Activated CD4-positive, alpha-beta T cell treated with anti-CD3 and anti-CD28 coated beads for 36 hours (primary cell): ENCODE measurements at regions not wholly inside any gene's neighbourhood (a gene's known extent, or its start where the extent isn't known, plus 50 kb on each side); places are given as distances from the start of the nearest gene placed in this dataset.

ENCODE experiments used
- ATAC-seq: fragments of 200-7000 bp; cut with Tn5 transposase; one replicate; pipeline ENCODE4 v1.10.0; 2021; ENCODE audit warnings: mild to moderate bottlenecking, moderate library complexity
- CTCF ChIA-PET: fragments of 350-600 bp; sonication (Branson Sonifier 250); formaldehyde crosslinking; loops from one replicate; lab custom pipeline; 2021; ENCODE audit warnings: antibody characterized with exemption; lab: Charles Lee
- POLR2A ChIA-PET: fragments of 350-600 bp; sonication (Branson Sonifier 250); formaldehyde crosslinking; loops from one replicate; lab custom pipeline; 2021; ENCODE audit warnings: antibody characterized with exemption, inconsistent platforms; lab: Charles Lee
- DNase-seq: peaks from one replicate; pipeline ENCODE4 v3.0.0-alpha.2; 2020
- H3K27ac Mint-ChIP-seq: one replicate; pipeline ENCODE4 v1.8.0; 2021; ENCODE audit warnings: mixed read lengths
- H3K27me3 Mint-ChIP-seq: one replicate; pipeline ENCODE4 v1.8.0; 2021; ENCODE audit warnings: mixed read lengths
- H3K36me3 Mint-ChIP-seq: one replicate; pipeline ENCODE4 v1.8.0; 2021; ENCODE audit warnings: low read depth, mixed read lengths
- H3K4me1 Mint-ChIP-seq: one replicate; pipeline ENCODE4 v1.8.0; 2021; ENCODE audit warnings: mixed read lengths
- H3K4me3 Mint-ChIP-seq: one replicate; pipeline ENCODE4 v1.8.0; 2021; ENCODE audit warnings: mild to moderate bottlenecking, moderate library complexity, mixed read lengths
- H3K9me3 Mint-ChIP-seq: one replicate; pipeline ENCODE4 v1.8.0; 2021; ENCODE audit warnings: low read depth, mixed read lengths
- intact Hi-C, 2 experiments: fragments of 100-400 bp; cut with DNase I in 1 of 2; cut with micrococcal nuclease in 1 of 2; formaldehyde crosslinking; loops; one replicate each; pipeline versions ENCODE4 v1.14.2 to v1.15.1; 2022 to 2024; cut with DNase I, micrococcal nuclease

DNA sequence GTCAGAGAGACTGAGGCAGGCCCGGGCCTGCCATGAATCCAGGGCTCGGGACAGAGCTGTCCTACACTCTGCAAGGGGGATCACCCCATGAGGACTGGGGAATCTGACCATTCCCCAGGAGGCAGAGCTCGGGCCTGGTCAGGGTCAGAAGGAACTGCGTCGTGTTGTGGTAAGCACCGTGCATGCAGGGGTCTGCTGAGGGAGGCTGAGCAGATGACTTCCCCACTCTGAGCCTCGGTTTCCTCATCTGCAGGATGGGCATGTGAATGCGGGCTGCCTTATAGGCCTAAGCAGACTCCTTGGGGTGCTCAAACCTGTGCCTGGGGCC lies 61.6 kb upstream of the IQSEC1 start:
- ATAC-seq (no peak), DNase-seq (no peak)
- intact Hi-C loops = no loop called here
- H3K4me3 Mint-ChIP-seq = no peak overlapping the region
- no peaks in the 10 kb centered on the region for H3K4me1 Mint-ChIP-seq
- no peaks in the 10 kb centered on the region for H3K36me3 Mint-ChIP-seq
- no peaks in the 10 kb centered on the region for H3K9me3 Mint-ChIP-seq
- H3K27ac Mint-ChIP-seq = no peak overlapping the region
- ChIA-PET CTCF (interaction anchor here (1.2 kb wide), 1 partner anchor 29 kb away, joined by 3 read pairs; no protein-coding TSS in a partner anchor), POLR2A (no interaction called here)
- H3K27me3 Mint-ChIP-seq = peaks cover 3% of the 10 kb centered on the region

DNA sequence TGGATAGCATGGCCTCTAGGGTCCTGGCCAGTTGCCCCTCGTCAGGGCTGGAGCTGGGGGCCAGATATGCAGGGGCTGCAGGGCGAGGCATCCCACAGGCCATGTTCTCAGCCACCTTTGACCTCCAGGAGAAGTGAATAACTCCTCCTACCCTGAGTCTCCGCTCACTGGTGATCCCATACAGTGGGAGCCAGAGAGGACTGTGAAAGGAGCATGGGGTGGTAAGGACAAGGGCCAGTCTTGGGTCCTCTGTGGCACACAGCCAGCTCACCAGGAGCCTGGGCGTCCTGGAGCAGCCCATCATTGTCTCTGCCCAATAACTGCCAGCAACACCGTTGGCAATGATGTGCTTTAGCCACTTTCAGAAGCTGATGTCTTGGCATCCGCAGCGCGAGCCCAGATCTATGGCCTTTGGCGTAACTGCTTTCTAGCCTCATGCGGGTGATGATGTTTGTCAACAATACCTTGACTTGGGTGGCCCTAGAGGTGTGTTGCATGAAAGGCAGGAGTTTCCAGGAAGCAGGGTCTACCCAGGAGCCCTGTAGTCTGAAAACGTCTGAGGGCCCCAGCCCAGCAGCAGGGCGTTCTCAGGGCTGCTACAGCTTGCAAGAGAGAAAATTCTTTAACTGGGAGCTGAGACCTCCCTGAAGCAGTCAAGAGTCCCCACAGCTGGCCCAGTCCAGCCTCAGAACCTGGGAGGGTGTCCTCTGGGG lies 61.1 kb upstream of the IQSEC1 start:
- ChIA-PET POLR2A (no interaction called here), CTCF (interaction anchor here (0.6 to 1.2 kb wide), 2 partner anchors 28 to 414 kb away, joined by 3 read pairs; no protein-coding TSS in a partner anchor)
- H3K27ac Mint-ChIP-seq = no peak overlapping the region
- H3K27me3 Mint-ChIP-seq = peaks cover 3% of the 10 kb centered on the region
- intact Hi-C loops = no loop called here
- H3K4me1 Mint-ChIP-seq = no peaks in the 10 kb centered on the region
- ATAC-seq (no peak), DNase-seq (no peak)
- H3K36me3 Mint-ChIP-seq = no peaks in the 10 kb centered on the region
- no peak overlapping the region for H3K4me3 Mint-ChIP-seq
- H3K9me3 Mint-ChIP-seq = no peaks in the 10 kb centered on the region

DNA sequence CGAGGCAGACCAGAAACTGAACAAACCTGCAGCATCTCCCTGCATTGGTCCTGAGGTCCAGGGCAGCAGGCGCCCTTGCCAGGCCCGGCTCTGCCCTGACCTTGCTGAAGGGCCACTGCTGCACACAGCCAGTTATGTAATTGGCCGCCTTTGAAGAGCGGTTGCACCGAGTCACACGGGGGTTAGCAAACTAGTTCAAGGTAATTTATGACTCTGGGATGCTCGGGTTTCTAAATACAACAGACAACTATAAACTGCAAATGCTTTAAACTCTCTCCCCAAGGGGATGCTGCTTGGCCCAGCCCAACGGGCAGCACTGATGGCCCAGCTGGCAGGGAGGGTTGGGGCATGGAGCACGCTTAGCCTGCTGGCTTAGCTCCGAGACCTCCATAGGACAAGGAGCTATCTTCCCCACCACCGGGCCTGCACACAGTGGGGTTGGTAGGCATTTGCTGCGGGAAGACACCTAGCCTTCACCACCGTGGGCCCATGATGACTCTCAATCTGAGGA lies 60.3 kb upstream of the IQSEC1 start:
- Mint-ChIP-seq H3K4me1 (no peaks in the 10 kb centered on the region), H3K27ac (no peak overlapping the region), H3K36me3 (no peaks in the 10 kb centered on the region), H3K27me3 (peaks cover 3% of the 10 kb centered on the region), H3K9me3 (no peaks in the 10 kb centered on the region), H3K4me3 (no peak overlapping the region)
- ChIA-PET CTCF (interaction anchor here (1.2 kb wide), 1 partner anchor 28 kb away, joined by 3 read pairs; no protein-coding TSS in a partner anchor), POLR2A (no interaction called here)
- intact Hi-C loops = no loop called here
- DNase-seq = no peak
- ATAC-seq = no peak

DNA sequence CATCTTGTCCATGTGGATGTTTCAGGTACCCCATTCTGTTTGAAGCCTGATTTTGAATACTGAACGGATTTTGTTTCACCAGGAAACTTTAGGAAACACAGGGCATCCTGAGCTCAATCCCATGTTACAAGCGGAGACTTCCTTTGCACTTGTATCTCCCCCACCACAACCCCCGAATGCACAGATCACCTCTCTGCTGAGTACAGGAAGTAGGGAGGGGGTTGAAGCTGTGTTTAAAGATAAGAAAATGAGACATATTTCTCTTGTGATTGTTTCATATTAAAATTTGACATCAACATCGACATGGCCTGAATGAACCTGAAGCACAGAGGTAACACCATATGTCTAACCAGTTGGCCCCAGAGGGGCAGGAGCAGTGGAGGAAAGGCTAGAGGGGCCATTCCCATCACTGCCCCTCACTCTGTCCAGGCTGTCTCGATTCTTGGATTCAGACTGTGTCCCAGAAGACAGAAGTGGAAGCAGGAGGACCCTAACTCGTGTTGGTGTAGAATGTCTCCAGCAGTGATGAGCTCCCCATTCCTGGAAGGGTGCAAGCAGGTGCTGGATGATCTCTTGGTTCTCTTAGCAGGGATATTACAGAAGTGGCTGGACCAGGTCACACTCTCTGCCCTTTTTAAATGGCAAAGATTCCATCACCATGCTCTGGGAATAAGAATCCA lies 59.6 kb upstream of the IQSEC1 start:
- Mint-ChIP-seq H3K27ac (no peak overlapping the region), H3K27me3 (peaks cover 3% of the 10 kb centered on the region), H3K4me1 (no peaks in the 10 kb centered on the region), H3K36me3 (no peaks in the 10 kb centered on the region), H3K4me3 (no peak overlapping the region), H3K9me3 (no peaks in the 10 kb centered on the region)
- CTCF ChIA-PET = interaction anchor here (0.5 to 0.9 kb wide), 2 partner anchors 33 to 327 kb away, joined by 3 to 4 read pairs; no protein-coding TSS in a partner anchor
- DNase-seq = no peak
- ATAC-seq = no peak
- POLR2A ChIA-PET = no interaction called here
- intact Hi-C loops = no loop called here

DNA sequence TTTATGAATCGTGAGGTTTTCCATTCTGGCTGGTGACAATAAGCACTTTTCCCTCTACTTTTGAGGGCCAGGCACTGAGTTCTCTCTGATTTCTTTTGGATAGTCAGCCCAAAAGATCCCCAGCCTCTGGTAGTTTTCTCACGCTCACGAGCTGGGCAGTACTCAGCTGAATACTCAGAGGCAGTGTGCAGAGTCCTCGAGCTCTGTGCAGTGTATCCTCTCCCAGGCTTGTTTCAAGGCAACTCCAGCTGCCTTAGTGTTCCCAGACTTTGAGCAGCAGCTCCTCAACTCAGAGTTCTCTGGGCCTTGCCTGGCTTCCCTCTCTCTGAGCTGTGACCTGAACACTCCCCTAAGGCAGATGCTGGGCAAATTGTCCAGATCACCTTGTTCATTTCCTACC lies 59.1 kb upstream of the IQSEC1 start:
- DNase-seq (no peak), ATAC-seq (no peak)
- Mint-ChIP-seq H3K27me3 (peaks cover 1% of the 10 kb centered on the region), H3K4me3 (no peak overlapping the region), H3K4me1 (no peaks in the 10 kb centered on the region), H3K27ac (no peak overlapping the region), H3K9me3 (no peaks in the 10 kb centered on the region), H3K36me3 (no peaks in the 10 kb centered on the region)
- intact Hi-C loops = no loop called here
- ChIA-PET POLR2A (no interaction called here), CTCF (interaction anchor here (0.5 to 1.6 kb wide), 6 partner anchors 10 to 401 kb away, joined by 3 to 4 read pairs (median 3); no protein-coding TSS in a partner anchor)

DNA sequence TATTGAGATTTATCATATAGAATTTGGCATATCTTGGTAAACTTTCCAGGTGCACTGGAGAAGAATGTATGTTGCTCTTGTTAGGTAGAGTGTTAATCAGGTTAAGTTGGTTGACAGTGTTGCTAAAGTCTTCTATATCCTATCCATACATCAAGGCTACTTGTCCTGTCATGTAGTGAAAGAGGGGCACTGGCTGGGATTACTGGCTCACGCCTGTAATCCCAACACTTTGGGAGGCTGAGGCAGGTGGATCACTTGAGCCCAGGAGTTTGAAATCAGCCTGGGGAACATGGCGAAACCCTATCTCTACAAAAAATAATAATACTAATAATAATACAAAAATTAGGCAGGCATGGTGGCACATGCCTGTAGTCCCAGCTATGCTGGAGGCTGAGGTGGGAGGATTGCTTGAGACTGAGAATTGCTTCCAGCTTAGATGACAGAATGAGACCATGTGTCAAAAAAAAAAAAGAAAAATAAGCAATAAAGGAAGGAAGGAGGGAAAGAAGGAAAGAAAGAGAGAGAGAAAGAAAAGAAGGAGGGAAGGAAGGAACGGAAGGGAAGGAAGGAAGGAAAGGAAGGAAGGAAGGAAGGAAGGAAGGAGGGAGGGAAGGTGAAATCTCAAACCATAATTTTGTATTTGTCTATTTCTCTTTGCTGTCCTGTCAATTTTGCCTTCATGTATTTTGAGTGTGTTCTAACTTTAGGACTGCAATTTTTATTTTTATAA lies 57.4 kb upstream of the IQSEC1 start:
- Mint-ChIP-seq H3K4me1 (no peaks in the 10 kb centered on the region), H3K27ac (no peak overlapping the region), H3K27me3 (no peaks in the 10 kb centered on the region), H3K36me3 (no peaks in the 10 kb centered on the region), H3K9me3 (no peaks in the 10 kb centered on the region), H3K4me3 (no peak overlapping the region)
- no peak for ATAC-seq
- ChIA-PET POLR2A (no interaction called here), CTCF (interaction anchor here (1.1 to 1.6 kb wide), 2 partner anchors 31 to 65 kb away, joined by 3 read pairs; no protein-coding TSS in a partner anchor)
- intact Hi-C loops = no loop called here
- DNase-seq = no peak

DNA sequence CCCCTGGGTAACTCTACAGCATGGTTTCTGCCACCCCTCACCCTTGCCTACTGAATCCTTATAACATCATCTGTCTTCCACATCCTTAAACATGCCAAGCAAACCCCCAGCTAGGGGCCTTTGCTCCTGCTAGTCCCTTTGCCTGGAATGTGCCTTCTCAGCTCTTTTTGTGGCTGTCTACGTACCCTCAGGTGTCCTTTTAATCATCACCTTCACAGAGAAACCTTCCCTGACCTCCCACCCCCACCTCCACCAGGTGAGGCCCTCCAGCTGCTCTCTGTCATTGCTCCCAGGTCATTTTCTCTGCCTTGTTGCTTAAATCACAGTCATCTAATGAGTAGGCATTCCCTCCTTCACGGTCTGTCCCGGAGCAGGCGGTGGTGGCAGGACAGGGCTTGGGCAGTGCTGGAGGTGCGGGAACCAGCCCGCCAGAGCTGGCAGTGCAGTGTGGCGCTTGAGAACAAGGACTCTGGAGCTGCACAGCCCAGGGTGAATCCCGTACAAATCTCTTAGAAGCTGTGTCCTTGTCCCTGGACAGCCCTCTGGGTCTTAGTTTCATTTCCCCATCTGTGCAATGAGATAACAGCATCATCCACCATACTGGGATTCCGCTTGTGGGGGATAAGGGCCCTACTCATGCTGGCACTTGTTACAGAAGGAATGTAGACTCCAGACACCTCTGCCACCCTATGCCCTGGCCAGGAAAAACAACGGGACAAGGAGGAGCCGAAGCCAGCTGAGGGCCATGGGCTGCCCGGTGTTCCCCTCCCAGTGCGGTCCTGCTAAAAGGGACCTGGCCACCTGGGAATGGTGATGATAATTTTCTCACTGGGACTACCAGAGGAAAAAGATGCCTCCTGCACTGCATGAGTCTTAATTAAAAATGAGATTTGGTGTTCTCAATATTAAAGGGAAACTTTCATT lies 52.1 kb upstream of the IQSEC1 start:
- H3K9me3 Mint-ChIP-seq = no peaks in the 10 kb centered on the region
- H3K27ac Mint-ChIP-seq = no peak overlapping the region
- no peaks in the 10 kb centered on the region for H3K4me1 Mint-ChIP-seq
- H3K4me3 Mint-ChIP-seq = no peak overlapping the region
- H3K27me3 Mint-ChIP-seq = no peaks in the 10 kb centered on the region
- DNase-seq (no peak), ATAC-seq (no peak)
- CTCF ChIA-PET = no interaction called here
- intact Hi-C loops = no loop called here
- POLR2A ChIA-PET = no interaction called here
- no peaks in the 10 kb centered on the region for H3K36me3 Mint-ChIP-seq

DNA sequence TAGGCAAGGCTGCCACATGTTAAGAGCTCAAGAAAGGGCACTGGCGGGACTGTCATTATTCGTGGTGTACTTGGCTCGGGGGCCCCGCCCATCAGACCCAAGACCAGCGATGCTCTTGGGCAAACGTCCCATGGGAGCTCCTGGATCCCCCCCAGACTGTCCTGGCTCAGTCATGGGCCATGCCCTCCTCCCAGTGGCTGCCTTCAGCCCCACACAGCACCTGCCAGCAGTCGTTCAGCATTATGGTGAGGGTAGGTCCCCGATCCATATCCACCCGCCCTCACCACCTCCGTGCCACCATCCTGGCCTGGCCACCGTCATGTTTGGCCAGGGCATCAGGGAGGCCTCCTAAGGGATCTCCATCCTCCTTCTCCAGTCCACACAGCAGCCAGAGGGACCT lies 51.4 kb upstream of the IQSEC1 start:
- CTCF ChIA-PET = interaction anchor here (0.9 kb wide), 1 partner anchor 151 kb away, joined by 3 read pairs; no protein-coding TSS in a partner anchor
- Mint-ChIP-seq H3K4me1 (no peaks in the 10 kb centered on the region), H3K27me3 (no peaks in the 10 kb centered on the region), H3K9me3 (no peaks in the 10 kb centered on the region), H3K4me3 (no peak overlapping the region), H3K27ac (no peak overlapping the region), H3K36me3 (no peaks in the 10 kb centered on the region)
- intact Hi-C loops = no loop called here
- DNase-seq = peak; percentile 0
- POLR2A ChIA-PET = no interaction called here
- no peak for ATAC-seq

DNA sequence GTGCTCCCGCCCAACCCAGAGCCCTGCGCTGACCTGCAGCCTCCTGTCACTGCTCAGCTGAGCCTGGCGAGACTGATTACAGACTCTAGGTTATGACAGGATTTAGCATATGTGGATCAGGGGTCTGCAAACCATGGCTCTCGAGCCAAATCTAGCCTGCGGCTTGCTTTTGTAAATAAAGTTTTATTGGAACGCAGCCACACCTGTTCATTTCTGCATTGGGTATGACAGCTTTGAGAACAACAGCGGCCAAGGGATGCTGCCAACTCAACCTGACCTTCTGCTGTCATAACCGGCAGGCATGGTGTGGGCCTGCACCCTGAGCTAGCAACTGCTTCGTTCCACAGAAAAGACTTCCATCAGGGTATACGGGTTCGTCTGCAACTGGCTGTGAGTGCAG lies 50.5 kb upstream of the IQSEC1 start:
- Mint-ChIP-seq H3K9me3 (no peaks in the 10 kb centered on the region), H3K4me3 (no peak overlapping the region), H3K27ac (no peak overlapping the region), H3K36me3 (no peaks in the 10 kb centered on the region), H3K4me1 (no peaks in the 10 kb centered on the region), H3K27me3 (no peaks in the 10 kb centered on the region)
- ChIA-PET POLR2A (no interaction called here), CTCF (interaction anchor here (0.9 kb wide), 1 partner anchor 152 kb away, joined by 3 read pairs; no protein-coding TSS in a partner anchor)
- peak; percentile 0 for DNase-seq
- no peak for ATAC-seq
- intact Hi-C loops = no loop called here

DNA sequence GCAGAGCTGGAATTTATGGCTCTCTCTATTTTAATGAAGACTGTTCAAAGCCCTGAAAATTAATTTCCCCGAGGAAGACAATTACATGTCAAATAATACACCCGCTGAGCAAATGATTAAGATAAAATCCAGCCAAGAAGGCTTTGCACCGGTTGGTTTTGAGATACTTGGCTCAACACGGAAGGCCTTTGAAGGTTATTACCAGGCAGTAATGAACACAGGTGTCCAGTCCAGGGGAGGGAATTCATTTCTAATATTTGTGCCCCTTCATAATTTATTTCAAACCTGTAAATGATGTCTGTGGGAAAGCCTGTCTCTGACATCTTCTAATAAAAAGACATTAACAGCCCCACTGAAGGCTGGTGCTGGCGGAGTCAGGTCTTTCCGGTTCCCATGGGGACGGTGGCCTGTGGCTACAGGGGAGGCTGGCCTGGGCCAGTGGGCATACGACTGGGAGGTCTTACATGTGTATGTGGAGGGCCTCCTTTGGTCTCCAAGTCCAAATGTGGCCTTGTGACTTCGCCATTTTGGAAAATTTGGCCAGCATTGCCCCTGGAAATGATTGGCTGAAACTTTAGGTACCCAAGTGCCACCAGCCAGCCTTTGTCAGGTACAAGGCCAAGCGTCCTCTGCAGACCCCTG lies 49.9 kb upstream of the IQSEC1 start:
- Mint-ChIP-seq H3K4me1 (no peaks in the 10 kb centered on the region), H3K36me3 (no peaks in the 10 kb centered on the region), H3K9me3 (no peaks in the 10 kb centered on the region), H3K27me3 (no peaks in the 10 kb centered on the region), H3K4me3 (no peak overlapping the region), H3K27ac (no peak overlapping the region)
- DNase-seq (no peak), ATAC-seq (no peak)
- POLR2A ChIA-PET = no interaction called here
- intact Hi-C loops = no loop called here
- CTCF ChIA-PET = no interaction called here
